NT2/D1 (cell line): ENCODE measurements at regions not wholly inside any gene's neighbourhood (a gene's known extent, or its start where the extent isn't known, plus 50 kb on each side); places are given as distances from the start of the nearest gene placed in this dataset.

Experiments used
- YY1 ChIP-seq: IDR thresholded peaks from 2 replicates; pipeline ENCODE4 v1.6.1; 2011; ENCODE audit not compliant: insufficient read length, insufficient read depth
- ZNF274 ChIP-seq: IDR thresholded peaks from 2 replicates; pipeline ENCODE4 v1.6.1; 2011; ENCODE audit warnings: mild to moderate bottlenecking, low read depth, low read length

- TF ChIP-seq ZNF274, result no peak
- no peak for TF ChIP-seq YY1
These were observed 748.5 kb upstream of the MBL2 start for GRCh38 chr10:53521046-53521445.
